GM04504 (cell line): ENCODE measurements at regions not wholly inside any gene's neighbourhood (a gene's known extent, or its start where the extent isn't known, plus 50 kb on each side); places are given as distances from the start of the nearest gene placed in this dataset.
"Not testable (repeated sequence)": the region's sequence is repeated elsewhere in the genome, so short reads cannot be mapped to it uniquely, and the experiment has no call there.

ENCODE experiments used
- DNase-seq: peaks from one replicate; pipeline ENCODE4 v3.0.0-alpha.2; 2012; ENCODE audit warnings: low read depth

DNA sequence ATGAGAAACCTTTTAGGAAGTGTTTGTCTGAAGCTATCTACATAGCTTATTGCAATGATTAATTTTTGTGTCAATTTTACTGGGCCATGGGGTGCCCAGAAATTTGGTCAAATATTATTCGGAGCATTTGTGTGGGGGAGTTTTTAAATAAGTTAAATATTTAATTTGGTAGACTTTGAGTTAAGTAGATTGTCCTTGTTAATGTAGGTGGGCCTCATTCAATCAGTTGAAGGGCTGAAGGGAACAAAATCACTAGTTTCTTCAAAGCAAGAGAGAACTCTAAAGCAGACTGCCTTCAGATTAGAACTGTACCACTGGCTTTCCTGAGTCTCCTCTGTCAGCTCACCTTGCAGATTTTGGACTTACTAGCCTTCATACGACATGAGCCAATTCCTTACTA is 1008.6 kb upstream of the ADAMTS5 start:
- no peak for DNase-seq

DNA sequence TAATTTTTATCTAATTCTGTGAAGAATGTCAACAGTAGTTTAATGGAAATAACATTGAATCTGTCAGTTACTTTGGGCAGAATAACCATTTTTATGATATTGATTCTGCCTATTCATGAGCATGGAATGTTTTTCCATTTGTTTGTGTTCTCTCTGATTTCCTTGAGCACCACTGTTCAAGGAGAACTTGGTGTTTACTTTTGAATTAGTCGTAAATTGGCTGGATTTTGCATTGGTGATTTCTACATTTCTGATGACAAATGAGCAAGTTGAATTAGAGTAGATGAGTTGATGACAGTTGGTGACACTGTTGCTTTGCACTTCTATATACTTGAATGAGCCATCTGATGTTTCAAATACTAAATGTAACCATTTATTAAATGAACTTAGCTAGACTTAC is 1007.3 kb upstream of the ADAMTS5 start:
- DNase-seq, result not testable (repeated sequence)

GRCh38 chr21:27968240-27968639 is 1001.4 kb upstream of the ADAMTS5 start:
- DNase-seq, result not testable (repeated sequence)

DNA sequence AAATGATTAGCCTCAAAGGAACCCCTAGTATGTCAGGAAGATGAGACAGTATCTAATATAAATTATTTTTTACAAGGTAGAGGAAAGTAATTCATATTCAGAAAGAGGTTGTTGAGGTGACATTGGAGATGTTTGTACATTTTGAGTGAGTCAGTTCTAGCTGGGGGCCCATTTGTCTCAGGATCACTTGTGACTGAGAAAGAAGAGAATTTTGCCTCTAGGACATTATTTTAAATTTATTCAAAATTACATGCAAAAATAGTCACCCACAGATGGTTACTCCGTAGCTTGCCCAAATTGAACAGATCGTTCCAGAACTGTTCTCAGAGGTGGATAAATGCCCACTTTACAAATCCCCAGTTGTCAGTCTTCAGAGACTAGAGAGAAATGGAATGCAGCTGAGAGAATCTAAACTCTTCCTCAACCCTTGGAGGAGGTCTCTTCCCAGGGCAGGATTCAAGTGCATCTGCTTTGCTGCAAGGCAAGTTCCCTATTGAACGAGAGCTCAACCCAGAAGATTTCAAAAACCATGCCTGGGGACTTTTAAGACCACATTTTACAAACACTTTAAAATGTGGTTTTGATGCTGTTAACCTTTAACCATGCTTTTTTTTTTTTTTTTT is 987.8 kb upstream of the ADAMTS5 start:
- peak; percentile 23 for DNase-seq

- DNase-seq, result no peak
These were observed 986.6 kb upstream of the ADAMTS5 start for GRCh38 chr21:27953340-27954045.

GRCh38 chr21:27949093-27949492 is 982.2 kb upstream of the ADAMTS5 start:
- not testable (repeated sequence) for DNase-seq

- DNase-seq, result not testable (repeated sequence)
These were observed 963.4 kb upstream of the ADAMTS5 start for GRCh38 chr21:27930108-27930767.

DNA sequence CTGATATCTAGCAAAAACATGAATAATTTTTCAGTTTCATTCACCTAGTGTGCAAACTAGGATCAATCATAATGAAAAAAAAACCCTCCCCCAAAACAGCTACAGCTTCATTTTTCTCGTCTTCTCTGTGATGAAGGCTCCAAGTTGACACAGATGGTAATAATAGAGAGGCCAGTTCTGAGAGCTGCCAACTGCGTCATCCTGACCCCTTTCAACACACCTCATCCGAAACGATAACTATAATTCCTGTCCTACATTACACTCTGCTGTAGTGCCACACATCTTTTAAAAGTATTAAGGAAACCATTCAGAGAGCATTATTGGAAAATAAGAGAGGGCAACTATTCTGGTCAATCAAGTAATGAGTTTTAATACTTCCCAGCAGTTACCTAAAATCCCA is 962.3 kb upstream of the ADAMTS5 start:
- peak; percentile 54 for DNase-seq

DNA sequence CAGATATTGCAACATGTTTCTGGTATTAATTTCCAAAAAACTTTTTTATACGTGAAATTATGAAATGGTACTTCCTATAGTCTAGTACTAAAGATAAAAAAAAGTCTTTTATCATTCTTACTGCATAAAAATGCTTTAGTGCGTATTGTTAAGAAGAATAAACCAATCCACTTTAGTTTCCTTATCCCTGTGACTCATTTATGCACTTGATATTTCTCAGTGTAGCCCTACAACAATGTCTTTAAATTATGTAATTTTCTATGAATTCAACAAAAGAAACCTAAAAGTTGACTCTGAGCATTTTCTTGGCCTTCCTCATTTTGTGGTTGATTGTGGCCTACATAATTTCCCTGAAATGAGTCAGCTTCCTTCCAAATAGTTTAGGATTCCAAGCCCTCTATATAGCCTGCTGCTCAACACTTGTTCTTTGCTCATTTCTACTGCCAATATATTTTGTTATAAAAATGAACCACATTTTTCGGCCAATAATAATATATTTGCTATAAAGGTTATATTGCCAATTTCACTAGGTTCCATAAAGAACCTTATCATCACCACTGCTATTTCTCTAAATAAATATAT is 961.7 kb upstream of the ADAMTS5 start:
- peak; percentile 65 for DNase-seq

GRCh38 chr21:27921421-27921820 is 954.5 kb upstream of the ADAMTS5 start:
- DNase-seq, result not testable (repeated sequence)

DNA sequence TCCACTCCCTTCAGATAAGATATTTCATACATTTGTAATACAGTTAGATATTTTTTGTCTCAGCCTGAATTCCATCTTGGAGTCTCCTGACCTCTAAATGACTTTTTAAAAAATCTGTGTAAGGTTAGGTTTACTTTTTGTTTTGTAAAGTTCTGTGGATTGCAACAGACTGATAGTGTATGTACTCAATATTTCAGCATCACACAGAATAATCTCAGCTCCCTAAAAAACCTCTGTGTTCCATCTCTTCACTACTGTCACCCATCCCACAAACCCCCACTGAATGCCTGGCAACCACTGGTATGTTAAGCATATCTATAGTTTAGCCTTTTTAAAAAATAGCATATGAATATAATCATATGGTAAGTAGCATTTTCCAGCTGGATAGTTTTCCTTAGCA is 951.1 kb upstream of the ADAMTS5 start:
- DNase-seq, result not testable (repeated sequence)

DNA sequence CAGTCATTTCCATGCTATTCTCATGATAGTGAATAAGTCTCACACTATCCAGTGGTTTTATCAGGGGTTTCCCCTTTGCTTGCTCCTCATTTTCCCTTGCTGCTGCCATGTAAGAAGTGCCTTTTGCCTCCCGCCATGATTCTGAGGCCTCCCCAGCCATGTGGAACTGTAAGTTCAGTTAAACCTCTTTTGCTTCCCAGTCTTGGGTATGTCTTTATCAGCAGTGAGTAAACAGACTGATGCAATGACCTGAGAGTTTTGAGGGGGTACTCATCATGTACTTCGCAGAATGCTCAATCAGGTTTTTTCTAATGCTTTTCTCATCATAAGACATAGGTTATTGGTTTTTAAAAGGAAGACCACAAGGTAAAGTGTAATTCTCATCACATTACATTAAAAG is 949.4 kb upstream of the ADAMTS5 start:
- not testable (repeated sequence) for DNase-seq

- not testable (repeated sequence) for DNase-seq
These were observed 945.2 kb upstream of the ADAMTS5 start for GRCh38 chr21:27912133-27912532.

DNA sequence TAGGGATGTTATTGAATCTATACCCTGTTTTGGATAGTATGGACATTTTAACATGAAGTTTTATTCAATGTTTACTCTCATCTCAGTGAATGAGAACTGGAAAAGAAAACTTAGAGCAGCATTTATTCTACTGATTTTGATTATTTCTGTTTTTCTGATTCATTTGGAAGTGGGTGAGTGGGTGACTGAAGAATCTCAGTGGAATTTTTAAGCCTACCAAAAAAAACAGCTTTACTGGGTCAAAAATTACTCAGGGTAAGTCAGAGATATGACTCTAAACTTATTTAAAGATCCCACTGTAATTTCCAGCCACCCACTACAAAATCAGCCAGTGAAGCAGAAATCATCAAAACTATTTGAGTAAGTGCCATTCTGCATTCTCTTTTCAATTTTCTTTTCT is 942.6 kb upstream of the ADAMTS5 start:
- DNase-seq, result not testable (repeated sequence)

GRCh38 chr21:27908816-27909215 is 941.9 kb upstream of the ADAMTS5 start:
- not testable (repeated sequence) for DNase-seq

DNA sequence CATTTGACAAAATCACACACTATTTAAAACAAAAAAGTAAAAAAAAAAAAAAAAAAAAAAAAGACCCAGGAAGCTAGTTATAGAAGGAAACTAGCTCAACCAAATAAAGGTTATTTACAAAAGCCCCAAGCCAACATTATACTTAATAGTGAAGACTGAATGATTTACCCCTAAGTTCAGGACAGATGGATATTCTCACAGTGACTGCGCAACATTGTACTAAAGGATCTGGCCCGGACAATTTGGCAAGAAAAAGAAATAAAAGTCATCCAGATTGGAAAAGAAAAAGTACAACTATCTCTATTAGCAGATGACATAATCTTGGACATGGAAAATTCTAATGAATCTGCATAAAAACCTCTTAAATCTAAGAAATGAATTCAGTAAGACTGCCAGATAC is 936.0 kb upstream of the ADAMTS5 start:
- not testable (repeated sequence) for DNase-seq

GRCh38 chr21:27893619-27894018 is 926.7 kb upstream of the ADAMTS5 start:
- DNase-seq, result not testable (repeated sequence)

GRCh38 chr21:27891495-27891894 is 924.6 kb upstream of the ADAMTS5 start:
- not testable (repeated sequence) for DNase-seq

DNA sequence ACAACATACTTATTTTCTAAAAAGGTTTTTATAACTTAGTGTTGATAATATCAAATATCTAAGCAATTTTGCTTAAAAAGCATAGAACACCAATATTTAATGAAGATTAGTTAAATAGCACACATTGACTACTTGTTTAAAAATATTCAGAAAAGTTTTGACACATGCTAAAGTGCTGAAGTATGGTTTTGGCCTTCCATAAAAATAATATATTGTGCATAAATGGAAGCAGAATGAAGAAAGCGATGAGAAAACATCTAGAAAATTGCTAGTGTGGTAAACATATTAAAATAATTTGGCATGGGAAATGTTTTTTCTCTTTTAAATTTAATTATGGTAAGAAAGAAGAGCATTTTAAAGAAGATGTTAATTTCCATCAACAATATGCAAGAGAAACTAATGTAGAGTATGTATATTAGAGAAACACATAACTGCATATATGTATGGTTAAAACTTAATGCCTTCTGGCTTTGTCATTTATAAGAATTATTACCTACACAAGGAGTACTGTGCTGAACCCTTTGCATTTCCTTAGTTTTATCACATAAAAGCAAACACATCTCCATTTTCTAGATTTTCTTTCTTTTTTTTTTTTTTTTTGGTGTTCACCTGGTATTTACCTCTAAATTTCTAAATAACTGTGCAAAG is 921.0 kb upstream of the ADAMTS5 start:
- DNase-seq, result not testable (repeated sequence)

GRCh38 chr21:27885296-27885711 is 918.4 kb upstream of the ADAMTS5 start:
- DNase-seq, result no peak

DNA sequence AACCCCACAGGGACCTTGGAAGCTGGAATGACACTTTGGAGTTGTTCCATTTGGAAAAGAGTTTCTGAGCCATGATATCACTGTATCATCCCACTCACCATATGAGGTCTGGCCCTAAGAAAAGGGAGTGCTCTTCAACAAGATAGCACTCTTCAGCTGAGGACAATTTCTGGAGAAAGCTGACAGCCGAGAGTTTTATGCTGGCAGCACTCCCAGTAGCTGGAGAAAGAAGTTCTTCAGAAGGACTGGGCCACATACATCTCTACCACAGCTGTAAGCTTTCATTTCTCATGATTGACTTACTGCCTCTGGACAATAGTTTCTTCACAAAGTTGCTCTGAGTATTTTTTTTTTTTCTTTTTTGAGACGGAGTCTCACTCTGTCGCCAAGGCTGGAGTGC is 914.4 kb upstream of the ADAMTS5 start:
- not testable (repeated sequence) for DNase-seq

- DNase-seq, result not testable (repeated sequence)
These were observed 905.5 kb upstream of the ADAMTS5 start for GRCh38 chr21:27872411-27872810.
